Upper lobe of left lung (tissue), 4 donors: ENCODE measurements at regions not wholly inside any gene's neighbourhood (a gene's known extent, or its start where the extent isn't known, plus 50 kb on each side); places are given as distances from the start of the nearest gene placed in this dataset.

Experiments
- CTCF ChIP-seq, 6 experiments: fragments of 450-650 bp in 4 of 6; fragments of 200-600 bp in 2 of 6; sonication (generic) in 2 of 6; IDR thresholded peaks; one replicate each; pipeline ENCODE4 v1.5.1; 2016 to 2019; ENCODE audit warnings: antibody characterized with exemption in 6 of 6
- POLR2AphosphoS5 ChIP-seq, 2 donors: sonication (generic); formaldehyde crosslinking; IDR thresholded peaks; one replicate each; pipeline ENCODE4 v1.5.1; 2017; ENCODE audit warnings: antibody characterized with exemption in 2 of 2

- TF ChIP-seq POLR2AphosphoS5 (IDR thresholded peaks at IDR 0.05) (no peak), CTCF (IDR thresholded peaks at IDR 0.05) (no peak)
Observed at GRCh38 chr4:184922301-184922700, 96.0 kb upstream of the HELT start.
